ENCODE measurements at regions not wholly inside any gene's neighbourhood (a gene's known extent, or its start where the extent isn't known, plus 50 kb on each side); places are given as distances from the start of the nearest gene placed in this dataset.

DNA sequence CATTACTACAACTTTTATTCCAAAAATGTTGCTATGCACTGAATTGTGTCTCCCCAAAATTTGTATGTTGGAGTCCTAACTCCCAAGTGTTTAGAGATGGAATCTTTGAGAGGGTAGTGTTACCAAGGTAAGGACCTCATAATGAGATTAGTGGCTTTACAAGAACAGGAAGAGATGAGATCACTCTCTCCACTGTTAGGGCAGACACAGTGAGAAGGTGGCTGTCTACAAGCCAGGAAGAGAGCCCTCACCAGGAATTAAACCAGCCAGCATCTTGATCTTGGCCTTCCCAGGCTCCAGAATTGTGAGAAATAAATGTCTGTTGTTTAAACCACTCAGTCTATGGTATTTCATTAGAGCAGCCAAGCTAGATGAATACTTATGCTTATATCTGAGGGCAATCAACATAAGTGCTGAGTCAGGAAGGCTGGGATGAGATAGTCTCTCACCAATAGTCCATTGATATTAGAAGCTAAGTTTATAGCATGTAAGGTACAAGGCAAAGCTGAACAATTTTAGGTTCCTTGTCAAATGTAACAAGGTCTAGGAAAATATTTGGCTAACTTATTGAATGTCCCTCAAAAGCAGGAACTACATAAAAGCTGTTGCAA is 317.6 kb upstream of the REG3G start:
- Histone ChIP-seq H3K4me1 (ENCODE audit: control insufficient read depth, insufficient read depth, low read length) (no peaks in the 10 kb centered on the region), H3K9me3 (ENCODE audit: control insufficient read depth, insufficient read depth, low read depth, low read length) (no peaks in the 10 kb centered on the region), H3K27ac (ENCODE audit: extremely low read depth, low read depth, low read length) (no peak overlapping the region), H3K36me3 (ENCODE audit: control insufficient read depth in 2 of 2, insufficient read depth in 1 of 2, low read length in 2 of 2) (no peaks in the 10 kb centered on the region), H3K4me3 (ENCODE audit: low read depth, low read length) (no peak overlapping the region)
- ChIA-PET POLR2A (no interaction called here), CTCF (interaction anchor here (0.8 kb wide), 1 partner anchor 20 kb away, joined by 3 read pairs; no protein-coding TSS in a partner anchor)
- TF ChIP-seq, protein P1, sequence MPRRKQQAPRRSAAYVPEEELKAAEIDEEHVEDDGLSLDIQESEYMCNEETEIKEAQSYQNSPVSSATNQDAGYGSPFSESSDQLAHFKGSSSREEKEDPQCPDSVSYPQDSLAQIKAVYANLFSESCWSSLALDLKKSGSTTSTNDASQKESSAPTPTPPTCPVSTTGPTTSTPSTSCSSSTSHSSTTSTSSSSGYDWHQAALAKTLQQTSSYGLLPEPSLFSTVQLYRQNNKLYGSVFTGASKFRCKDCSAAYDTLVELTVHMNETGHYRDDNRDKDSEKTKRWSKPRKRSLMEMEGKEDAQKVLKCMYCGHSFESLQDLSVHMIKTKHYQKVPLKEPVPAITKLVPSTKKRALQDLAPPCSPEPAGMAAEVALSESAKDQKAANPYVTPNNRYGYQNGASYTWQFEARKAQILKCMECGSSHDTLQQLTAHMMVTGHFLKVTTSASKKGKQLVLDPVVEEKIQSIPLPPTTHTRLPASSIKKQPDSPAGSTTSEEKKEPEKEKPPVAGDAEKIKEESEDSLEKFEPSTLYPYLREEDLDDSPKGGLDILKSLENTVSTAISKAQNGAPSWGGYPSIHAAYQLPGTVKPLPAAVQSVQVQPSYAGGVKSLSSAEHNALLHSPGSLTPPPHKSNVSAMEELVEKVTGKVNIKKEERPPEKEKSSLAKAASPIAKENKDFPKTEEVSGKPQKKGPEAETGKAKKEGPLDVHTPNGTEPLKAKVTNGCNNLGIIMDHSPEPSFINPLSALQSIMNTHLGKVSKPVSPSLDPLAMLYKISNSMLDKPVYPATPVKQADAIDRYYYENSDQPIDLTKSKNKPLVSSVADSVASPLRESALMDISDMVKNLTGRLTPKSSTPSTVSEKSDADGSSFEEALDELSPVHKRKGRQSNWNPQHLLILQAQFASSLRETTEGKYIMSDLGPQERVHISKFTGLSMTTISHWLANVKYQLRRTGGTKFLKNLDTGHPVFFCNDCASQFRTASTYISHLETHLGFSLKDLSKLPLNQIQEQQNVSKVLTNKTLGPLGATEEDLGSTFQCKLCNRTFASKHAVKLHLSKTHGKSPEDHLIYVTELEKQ (tag by site-specific recombination; IDR thresholded peaks at IDR 0.05; ENCODE audit: borderline replicate concordance) = no peak
- TF ChIP-seq MZF1 (tag by site-specific recombination; IDR thresholded peaks at IDR 0.05; ENCODE audit: borderline replicate concordance) (no peak), TCF7L2 (IDR thresholded peaks at IDR 0.05; ENCODE audit: borderline replicate concordance, low read depth, low read length) (no peak), KLF8 (tag by site-specific recombination; IDR thresholded peaks at IDR 0.05) (no peak), GLIS2 (tag by site-specific recombination; IDR thresholded peaks at IDR 0.05) (no peak), ZNF629 (tag by site-specific recombination; IDR thresholded peaks at IDR 0.05) (no peak), YY1 (tag by site-specific recombination; IDR thresholded peaks at IDR 0.05) (no peak), ZNF280C (tag by site-specific recombination; IDR thresholded peaks at IDR 0.05) (no peak), MEIS1 (CRISPR knock-in tag; IDR thresholded peaks at IDR 0.05; ENCODE audit: borderline replicate concordance) (no peak), ZNF514 (tag by site-specific recombination; IDR thresholded peaks at IDR 0.05) (no peak)

- POLR2A ChIA-PET = no interaction called here
- Histone ChIP-seq H3K36me3 (ENCODE audit: control insufficient read depth in 2 of 2, insufficient read depth in 1 of 2, low read length in 2 of 2) (no peaks in the 10 kb centered on the region), H3K4me1 (ENCODE audit: control insufficient read depth, insufficient read depth, low read length) (no peaks in the 10 kb centered on the region), H3K4me3 (ENCODE audit: low read depth, low read length) (no peak overlapping the region), H3K27ac (ENCODE audit: extremely low read depth, low read depth, low read length) (no peak overlapping the region), H3K9me3 (ENCODE audit: control insufficient read depth, insufficient read depth, low read depth, low read length) (no peaks in the 10 kb centered on the region)
- CTCF ChIA-PET = no interaction called here
- TF ChIP-seq ZNF48 (tag by site-specific recombination; IDR thresholded peaks at IDR 0.05) = no peak
- no peak for TF ChIP-seq MYNN (tag by site-specific recombination; IDR thresholded peaks at IDR 0.05; ENCODE audit: borderline replicate concordance)
- no peak for TF ChIP-seq PATZ1 (tag by site-specific recombination; IDR thresholded peaks at IDR 0.05)
- no peak for TF ChIP-seq EGR2 (tag by site-specific recombination; IDR thresholded peaks at IDR 0.05; ENCODE audit: low read depth)
- no peak for TF ChIP-seq ZNF670 (tag by site-specific recombination; IDR thresholded peaks at IDR 0.05; ENCODE audit: low read depth)
- no peak for TF ChIP-seq ZNF140 (tag by site-specific recombination; IDR thresholded peaks at IDR 0.05)
- no peak for TF ChIP-seq ZNF223 (tag by site-specific recombination; IDR thresholded peaks at IDR 0.05)
- TF ChIP-seq ZNF148 (tag by site-specific recombination; IDR thresholded peaks at IDR 0.05; ENCODE audit: borderline replicate concordance) = no peak
- TF ChIP-seq ZNF341 (tag by site-specific recombination; IDR thresholded peaks at IDR 0.05; ENCODE audit: low read depth) = no peak
- TF ChIP-seq ZFP37 (tag by site-specific recombination; IDR thresholded peaks at IDR 0.05) = no peak
- no peak for TF ChIP-seq ZNF658 (tag by site-specific recombination; IDR thresholded peaks at IDR 0.05)
- TF ChIP-seq ZNF664 (tag by site-specific recombination; IDR thresholded peaks at IDR 0.05) = no peak
- TF ChIP-seq RBAK (tag by site-specific recombination; IDR thresholded peaks at IDR 0.05) = no peak
- TF ChIP-seq ZNF416 (tag by site-specific recombination; IDR thresholded peaks at IDR 0.05) = no peak
- no peak for TF ChIP-seq ZNF514 (tag by site-specific recombination; IDR thresholded peaks at IDR 0.05)
Measured at GRCh38 chr2:78710632-78711375, 314.7 kb upstream of the REG3G start.

Data from HEK293 (cell line).